NCI-H748 (cell line): ENCODE measurements at regions not wholly inside any gene's neighbourhood (a gene's known extent, or its start where the extent isn't known, plus 50 kb on each side); places are given as distances from the start of the nearest gene placed in this dataset.
"Not testable (repeated sequence)": the region's sequence is repeated elsewhere in the genome, so short reads cannot be mapped to it uniquely, and the experiment has no call there.

Experiments
- DNase-seq: peaks from one replicate; lab custom pipeline; 2025; ENCODE audit not compliant: unreplicated experiment; lab: John Stamatoyannopoulos, UW

DNA sequence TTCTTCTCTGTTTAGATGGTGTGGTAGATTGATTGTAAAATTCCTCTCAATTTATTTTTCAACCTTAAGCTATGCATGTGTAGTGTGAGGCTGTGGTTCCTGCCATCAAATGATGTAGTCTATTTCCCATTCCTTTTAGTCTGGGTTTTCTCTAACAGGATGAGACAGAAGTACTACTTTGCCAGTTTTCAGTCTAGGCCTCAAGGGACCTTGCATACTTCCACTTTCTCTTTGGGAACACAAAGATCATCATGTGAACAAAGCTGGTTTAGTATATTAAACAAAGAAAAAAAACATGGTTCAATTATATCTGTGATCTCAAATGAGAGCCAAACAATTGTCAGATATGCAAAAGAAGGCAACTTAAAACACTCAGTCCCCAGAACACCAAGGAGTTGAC is 1284.0 kb downstream of the RAPGEF2 start:
- no peak for DNase-seq

- no peak for DNase-seq
Observed at GRCh38 chr4:160399826-160400225, 1296.9 kb downstream of the RAPGEF2 start.

- no peak for DNase-seq
Observed at GRCh38 chr4:160403081-160403480, 1300.2 kb downstream of the RAPGEF2 start.

GRCh38 chr4:160406263-160406825 is 1303.5 kb downstream of the RAPGEF2 start:
- DNase-seq: no peak

DNA sequence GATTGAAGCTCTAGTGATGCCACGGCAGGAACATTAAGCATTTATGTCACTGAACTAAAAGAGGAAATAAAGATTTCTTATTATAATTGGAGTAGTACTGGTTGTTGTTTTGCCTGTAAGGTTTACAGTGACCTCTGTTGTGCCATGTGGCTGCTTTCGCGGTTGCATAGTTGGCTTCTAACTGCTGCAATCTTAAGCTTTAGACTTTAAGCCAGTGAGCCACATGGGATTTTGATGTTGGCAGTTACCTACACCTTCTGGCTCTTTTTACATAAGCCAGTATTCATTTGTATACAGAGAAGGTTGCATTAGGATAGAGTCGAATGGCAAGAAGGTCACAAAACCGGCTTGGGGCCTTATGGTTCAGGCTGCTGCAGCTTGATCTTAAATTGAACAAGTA is 1311.6 kb downstream of the RAPGEF2 start:
- DNase-seq: no peak

DNA sequence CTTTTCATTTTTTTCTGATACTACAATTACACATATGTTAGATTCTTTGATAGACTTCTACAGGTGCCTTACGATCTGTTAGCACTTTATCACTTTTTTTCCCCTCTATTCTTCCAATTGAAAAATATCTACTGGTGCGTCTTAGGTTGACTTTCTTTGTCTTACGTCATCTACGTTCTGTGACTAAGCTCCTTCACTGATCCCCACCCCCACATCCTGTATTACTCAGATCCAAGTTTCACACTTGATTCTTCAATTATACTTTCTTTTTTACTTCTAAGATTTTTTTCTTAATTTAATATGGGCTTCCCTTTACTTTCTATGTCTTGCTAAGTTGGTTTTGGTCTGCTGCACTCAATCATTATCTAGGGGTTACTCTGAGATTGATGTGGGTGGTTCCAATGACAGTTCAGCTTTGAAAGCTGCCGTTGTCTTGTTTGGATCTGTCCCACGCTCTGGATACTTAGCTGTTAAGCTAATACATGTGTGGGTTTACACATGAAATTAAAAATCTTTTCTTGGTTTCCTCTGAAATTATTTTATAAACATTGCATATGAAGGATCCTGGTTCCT is 1321.1 kb downstream of the RAPGEF2 start:
- DNase-seq: no peak

DNA sequence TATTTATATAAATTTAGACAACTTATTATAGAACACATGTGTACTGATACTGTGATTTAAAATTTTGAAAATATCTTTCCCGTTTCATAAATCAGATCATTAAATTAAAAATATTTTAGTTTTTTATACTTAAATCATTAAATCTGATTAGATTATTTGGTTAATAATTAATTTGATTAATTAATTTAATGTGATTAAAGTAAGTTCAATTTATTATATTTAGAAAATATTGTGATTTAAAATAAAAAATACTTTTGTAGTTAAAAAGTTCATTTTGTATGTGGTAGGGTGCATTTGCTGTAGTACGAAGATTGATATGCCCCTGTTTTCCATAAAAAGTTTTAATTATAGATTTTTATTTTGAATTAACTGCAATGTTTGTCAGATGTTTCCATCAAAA is 1323.4 kb downstream of the RAPGEF2 start:
- DNase-seq: no peak

DNA sequence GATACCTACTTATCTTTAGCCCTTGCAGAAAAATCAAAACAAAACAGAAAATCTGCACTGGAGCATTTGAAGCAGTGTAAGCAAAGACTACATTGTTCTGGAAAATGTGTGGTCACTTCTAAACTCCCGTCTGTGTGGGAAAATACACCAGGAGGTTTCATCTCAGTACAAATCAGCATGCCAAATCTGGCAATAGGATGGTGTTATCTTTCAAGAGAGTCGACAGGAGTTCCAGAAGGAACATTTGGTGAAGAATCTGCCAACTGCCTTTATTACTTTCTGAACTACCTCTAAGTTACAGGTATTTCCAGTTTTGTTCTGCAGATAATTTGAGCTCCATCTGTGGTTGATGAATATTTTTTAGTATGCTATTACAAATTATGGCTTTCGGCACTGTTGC is 1348.0 kb downstream of the RAPGEF2 start:
- DNase-seq: no peak

GRCh38 chr4:160481696-160482690 is 1379.1 kb downstream of the RAPGEF2 start:
- peak; percentile 61 for DNase-seq

GRCh38 chr4:160485071-160485687 is 1382.3 kb downstream of the RAPGEF2 start:
- no peak for DNase-seq

DNA sequence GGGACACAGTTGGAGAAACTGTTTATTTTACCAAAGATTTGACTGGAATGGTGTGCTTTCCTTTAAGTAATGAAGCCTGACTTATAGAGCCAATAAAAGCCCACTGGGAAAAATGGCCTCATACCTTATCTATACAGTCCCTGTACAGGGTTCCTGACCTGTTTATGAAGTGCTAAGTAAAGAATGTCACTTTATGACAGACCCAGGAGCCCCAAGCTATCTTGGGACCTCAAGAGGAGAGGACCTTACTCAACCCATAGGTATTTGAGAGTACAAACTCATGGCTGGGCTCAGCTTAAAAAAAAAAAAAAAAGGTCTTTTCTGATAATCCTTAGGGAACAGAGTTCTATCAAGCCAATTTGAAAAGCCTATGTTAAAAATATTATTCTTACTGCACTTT is 1389.3 kb downstream of the RAPGEF2 start:
- no peak for DNase-seq

- DNase-seq: no peak
Observed at GRCh38 chr4:160493206-160493605, 1390.3 kb downstream of the RAPGEF2 start.

DNA sequence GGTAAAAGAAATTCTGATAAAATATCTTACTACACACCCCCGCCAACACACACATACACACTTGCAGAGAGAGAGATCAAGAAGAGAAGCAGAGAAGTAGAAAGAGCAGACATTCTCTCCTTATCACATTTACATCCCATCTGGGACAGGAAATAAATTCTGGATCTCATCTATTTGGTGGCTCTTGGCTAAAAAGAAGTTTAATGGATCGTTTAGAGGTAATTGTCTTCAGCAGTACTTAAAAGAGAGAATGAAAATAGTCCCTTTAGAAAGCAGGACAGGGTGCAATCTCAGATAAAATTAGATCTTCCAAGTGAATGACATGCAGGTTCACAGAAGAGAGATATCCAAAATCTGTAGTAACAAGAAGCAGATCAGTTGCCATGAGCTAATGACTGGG is 1392.5 kb downstream of the RAPGEF2 start:
- no peak for DNase-seq

DNA sequence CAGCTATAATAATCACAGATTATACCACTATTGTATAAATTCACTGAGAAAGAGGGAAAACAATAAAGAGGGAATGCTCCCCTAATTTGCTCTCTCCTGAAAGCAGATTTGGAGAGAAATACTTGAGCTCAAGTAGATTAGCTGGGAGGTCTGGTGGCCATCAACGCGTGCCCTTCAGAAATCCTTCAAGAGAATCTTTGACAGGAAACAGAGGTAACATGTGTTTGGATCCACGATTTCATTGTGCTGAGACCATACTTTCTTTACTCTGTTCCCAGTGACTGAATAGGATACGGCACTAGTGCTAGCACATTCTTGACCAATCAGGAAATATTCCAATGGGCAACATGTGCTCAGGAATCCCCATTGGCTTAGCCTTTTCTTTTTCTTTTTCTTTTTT is 1395.3 kb downstream of the RAPGEF2 start:
- no peak for DNase-seq

GRCh38 chr4:160505724-160506123 is 1402.8 kb downstream of the RAPGEF2 start:
- no peak for DNase-seq

DNA sequence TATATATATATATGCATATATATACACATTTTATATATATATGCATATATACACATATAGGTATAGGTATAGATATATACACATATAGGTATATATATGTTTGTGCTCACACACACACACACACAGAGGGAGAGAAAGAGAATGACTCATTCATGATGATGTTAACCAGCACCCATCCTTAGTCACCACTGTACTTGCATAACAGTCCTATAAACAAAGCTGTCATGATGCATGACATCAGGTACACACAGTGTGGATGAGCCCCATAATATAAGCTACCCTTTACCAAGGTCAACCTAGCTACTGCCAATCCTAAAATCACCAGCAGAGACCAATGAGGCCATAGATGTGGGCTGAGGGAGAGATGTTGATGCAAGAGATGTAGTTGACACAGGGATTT is 1408.0 kb downstream of the RAPGEF2 start:
- no peak for DNase-seq

GRCh38 chr4:160514126-160514525 is 1411.2 kb downstream of the RAPGEF2 start:
- no peak for DNase-seq

- DNase-seq: no peak
Observed at GRCh38 chr4:160523231-160523630, 1420.4 kb downstream of the RAPGEF2 start.

GRCh38 chr4:160537681-160538080 is 1434.8 kb downstream of the RAPGEF2 start:
- DNase-seq: no peak

- DNase-seq: no peak
Observed at GRCh38 chr4:160546201-160546600, 1443.3 kb downstream of the RAPGEF2 start.

- DNase-seq: not testable (repeated sequence)
Observed at GRCh38 chr4:160549951-160550519, 1447.2 kb downstream of the RAPGEF2 start.
